ENCODE measurements at regions not wholly inside any gene's neighbourhood (a gene's known extent, or its start where the extent isn't known, plus 50 kb on each side); places are given as distances from the start of the nearest gene placed in this dataset.
A peak's percentile ranks its signal among the peaks of the same experiment; 100 is the strongest.

GRCh38 chr16:85390511-85391174, 222.5 kb upstream of the GSE1 start:
- peak overlapping the region; percentile 17 for H3K27ac ChIP-seq (ENCODE audit: low read depth, low read length)
- H2AFZ ChIP-seq (ENCODE audit: low read depth, low read length) = no peak overlapping the region
- Mint-ChIP-seq H3K9me3 (ENCODE audit: unreplicated experiment) (no peaks in the 10 kb centered on the region), H3K27me3 (ENCODE audit: low read depth, unreplicated experiment) (peaks cover 13% of the 10 kb centered on the region), H3K27ac (ENCODE audit: unreplicated experiment) (no peak overlapping the region), H3K4me3 (ENCODE audit: unreplicated experiment) (no peak overlapping the region), H3K4me1 (ENCODE audit: low read depth, unreplicated experiment) (peaks cover 7% of the 10 kb centered on the region), H3K36me3 (ENCODE audit: low read depth, unreplicated experiment) (peaks cover 3% of the 10 kb centered on the region)
- peak overlapping the region; percentile 65 for H3K4me2 ChIP-seq (ENCODE audit: low read length)
- no peaks in the 10 kb centered on the region for H3K36me3 ChIP-seq (ENCODE audit: insufficient read depth, low read length)
- H3K9ac ChIP-seq (ENCODE audit: low read length) = peak overlapping the region; percentile 53
- no peak for FAIRE-seq
- no peak for TF ChIP-seq CTCF (IDR thresholded peaks at IDR 0.05; ENCODE audit: insufficient read depth, low read depth, low read length)
- TF ChIP-seq EZH2 (IDR thresholded peaks at IDR 0.05; ENCODE audit: insufficient read depth, low read length) = no peak
- H3K9me3 ChIP-seq (ENCODE audit: insufficient read depth, low read depth, low read length) = no peaks in the 10 kb centered on the region
- H3K79me2 ChIP-seq (ENCODE audit: insufficient read depth, low read length) = no peaks in the 10 kb centered on the region
- H3K4me1 ChIP-seq (ENCODE audit: insufficient read depth, low read length) = peaks cover 20% of the 10 kb centered on the region
- no peak overlapping the region for H3K4me3 ChIP-seq (ENCODE audit: insufficient read depth, low read depth, low read length)
- H4K20me1 ChIP-seq (ENCODE audit: insufficient read depth, low read length) = peaks cover 42% of the 10 kb centered on the region
- H3K27me3 ChIP-seq (ENCODE audit: insufficient read depth, low read length) = no peaks in the 10 kb centered on the region
- peak; percentile 89 for DNase-seq (ENCODE audit: low read depth)

GRCh38 chr16:85391175-85391707, 221.9 kb upstream of the GSE1 start:
- no peak overlapping the region for H2AFZ ChIP-seq (ENCODE audit: low read depth, low read length)
- H3K27me3 ChIP-seq (ENCODE audit: insufficient read depth, low read length) = no peaks in the 10 kb centered on the region
- Mint-ChIP-seq H3K36me3 (ENCODE audit: low read depth, unreplicated experiment) (peaks cover 3% of the 10 kb centered on the region), H3K27me3 (ENCODE audit: low read depth, unreplicated experiment) (peaks cover 13% of the 10 kb centered on the region), H3K27ac (ENCODE audit: unreplicated experiment) (no peak overlapping the region), H3K4me3 (ENCODE audit: unreplicated experiment) (no peak overlapping the region), H3K4me1 (ENCODE audit: low read depth, unreplicated experiment) (peaks cover 12% of the 10 kb centered on the region), H3K9me3 (ENCODE audit: unreplicated experiment) (no peaks in the 10 kb centered on the region)
- DNase-seq (ENCODE audit: low read depth) (no peak), FAIRE-seq (no peak)
- peak overlapping the region; percentile 65 for H3K4me2 ChIP-seq (ENCODE audit: low read length)
- H3K4me3 ChIP-seq (ENCODE audit: insufficient read depth, low read depth, low read length) = no peak overlapping the region
- TF ChIP-seq CTCF (IDR thresholded peaks at IDR 0.05; ENCODE audit: insufficient read depth, low read depth, low read length) = no peak
- no peak for TF ChIP-seq EZH2 (IDR thresholded peaks at IDR 0.05; ENCODE audit: insufficient read depth, low read length)
- H3K27ac ChIP-seq (ENCODE audit: low read depth, low read length) = no peak overlapping the region
- peaks cover 26% of the 10 kb centered on the region for H3K4me1 ChIP-seq (ENCODE audit: insufficient read depth, low read length)
- H3K79me2 ChIP-seq (ENCODE audit: insufficient read depth, low read length) = no peaks in the 10 kb centered on the region
- no peaks in the 10 kb centered on the region for H3K9me3 ChIP-seq (ENCODE audit: insufficient read depth, low read depth, low read length)
- H3K36me3 ChIP-seq (ENCODE audit: insufficient read depth, low read length) = no peaks in the 10 kb centered on the region
- peaks cover 42% of the 10 kb centered on the region for H4K20me1 ChIP-seq (ENCODE audit: insufficient read depth, low read length)
- peak overlapping the region; percentile 18 for H3K9ac ChIP-seq (ENCODE audit: low read length)
